ENCODE measurements at regions not wholly inside any gene's neighbourhood (a gene's known extent, or its start where the extent isn't known, plus 50 kb on each side); places are given as distances from the start of the nearest gene placed in this dataset.

- TF ChIP-seq, protein P1, sequence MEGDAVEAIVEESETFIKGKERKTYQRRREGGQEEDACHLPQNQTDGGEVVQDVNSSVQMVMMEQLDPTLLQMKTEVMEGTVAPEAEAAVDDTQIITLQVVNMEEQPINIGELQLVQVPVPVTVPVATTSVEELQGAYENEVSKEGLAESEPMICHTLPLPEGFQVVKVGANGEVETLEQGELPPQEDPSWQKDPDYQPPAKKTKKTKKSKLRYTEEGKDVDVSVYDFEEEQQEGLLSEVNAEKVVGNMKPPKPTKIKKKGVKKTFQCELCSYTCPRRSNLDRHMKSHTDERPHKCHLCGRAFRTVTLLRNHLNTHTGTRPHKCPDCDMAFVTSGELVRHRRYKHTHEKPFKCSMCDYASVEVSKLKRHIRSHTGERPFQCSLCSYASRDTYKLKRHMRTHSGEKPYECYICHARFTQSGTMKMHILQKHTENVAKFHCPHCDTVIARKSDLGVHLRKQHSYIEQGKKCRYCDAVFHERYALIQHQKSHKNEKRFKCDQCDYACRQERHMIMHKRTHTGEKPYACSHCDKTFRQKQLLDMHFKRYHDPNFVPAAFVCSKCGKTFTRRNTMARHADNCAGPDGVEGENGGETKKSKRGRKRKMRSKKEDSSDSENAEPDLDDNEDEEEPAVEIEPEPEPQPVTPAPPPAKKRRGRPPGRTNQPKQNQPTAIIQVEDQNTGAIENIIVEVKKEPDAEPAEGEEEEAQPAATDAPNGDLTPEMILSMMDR (IDR thresholded peaks at IDR 0.05), result no peak
- no peak for TF ChIP-seq POLR2A (IDR thresholded peaks at IDR 0.05)
Observed at GRCh38 chr14:89743828-89744227, 210.7 kb downstream of the EFCAB11 start.
